ENCODE measurements at regions not wholly inside any gene's neighbourhood (a gene's known extent, or its start where the extent isn't known, plus 50 kb on each side); places are given as distances from the start of the nearest gene placed in this dataset.

DNA sequence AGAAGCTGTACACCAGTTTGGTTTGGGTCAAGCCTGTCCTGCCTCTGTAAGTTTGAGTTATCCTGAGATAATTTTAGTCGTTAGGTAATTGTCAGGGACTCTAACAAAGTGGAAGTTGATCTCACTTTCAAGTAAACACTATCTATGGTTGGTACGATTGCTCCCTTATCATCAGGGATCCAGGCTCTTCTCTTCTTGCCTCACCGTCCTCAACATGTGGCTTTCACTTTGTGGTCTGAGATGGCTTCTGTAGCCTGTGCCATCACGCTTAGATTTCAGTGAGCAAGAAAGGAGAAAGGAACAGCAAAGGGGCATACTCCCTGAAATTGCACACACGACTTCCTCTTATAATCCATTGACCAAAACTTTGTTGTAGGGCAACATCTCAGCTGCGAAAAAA, 115.6 kb downstream of the CTAGE1 start:
- TF ChIP-seq, protein P1, sequence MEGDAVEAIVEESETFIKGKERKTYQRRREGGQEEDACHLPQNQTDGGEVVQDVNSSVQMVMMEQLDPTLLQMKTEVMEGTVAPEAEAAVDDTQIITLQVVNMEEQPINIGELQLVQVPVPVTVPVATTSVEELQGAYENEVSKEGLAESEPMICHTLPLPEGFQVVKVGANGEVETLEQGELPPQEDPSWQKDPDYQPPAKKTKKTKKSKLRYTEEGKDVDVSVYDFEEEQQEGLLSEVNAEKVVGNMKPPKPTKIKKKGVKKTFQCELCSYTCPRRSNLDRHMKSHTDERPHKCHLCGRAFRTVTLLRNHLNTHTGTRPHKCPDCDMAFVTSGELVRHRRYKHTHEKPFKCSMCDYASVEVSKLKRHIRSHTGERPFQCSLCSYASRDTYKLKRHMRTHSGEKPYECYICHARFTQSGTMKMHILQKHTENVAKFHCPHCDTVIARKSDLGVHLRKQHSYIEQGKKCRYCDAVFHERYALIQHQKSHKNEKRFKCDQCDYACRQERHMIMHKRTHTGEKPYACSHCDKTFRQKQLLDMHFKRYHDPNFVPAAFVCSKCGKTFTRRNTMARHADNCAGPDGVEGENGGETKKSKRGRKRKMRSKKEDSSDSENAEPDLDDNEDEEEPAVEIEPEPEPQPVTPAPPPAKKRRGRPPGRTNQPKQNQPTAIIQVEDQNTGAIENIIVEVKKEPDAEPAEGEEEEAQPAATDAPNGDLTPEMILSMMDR (IDR thresholded peaks at IDR 0.05) = no peak
- TF ChIP-seq POLR2A (IDR thresholded peaks at IDR 0.05) = no peak
- no peak for TF ChIP-seq POLR2AphosphoS5 (IDR thresholded peaks at IDR 0.05)
